H9 (cell line): ENCODE measurements at regions not wholly inside any gene's neighbourhood (a gene's known extent, or its start where the extent isn't known, plus 50 kb on each side); places are given as distances from the start of the nearest gene placed in this dataset.

ENCODE experiments used
- DNase-seq: peaks from one replicate; pipeline ENCODE4 v3.0.0-alpha.2; 2017
- H2AFZ ChIP-seq: one replicate; pipeline ENCODE4 v1.6.1; 2013; ENCODE audit warnings: mild to moderate bottlenecking, low read length, control low read depth, moderate library complexity
- H2AK5ac ChIP-seq: 2 replicates; pipeline ENCODE4 v1.6.1; 2013; ENCODE audit warnings: low read length, control low read depth, mixed read lengths; ENCODE audit not compliant: insufficient read length
- H2BK120ac ChIP-seq: one replicate; pipeline ENCODE4 v1.6.1; 2013; ENCODE audit warnings: low read depth, mild to moderate bottlenecking, low read length, control low read depth, inconsistent platforms; ENCODE audit not compliant: poor library complexity, severe bottlenecking
- H2BK12ac ChIP-seq: 2 replicates; pipeline ENCODE4 v1.6.1; 2013; ENCODE audit warnings: low read length, control low read depth, mixed read lengths, low read depth; ENCODE audit not compliant: insufficient read length
- H2BK15ac ChIP-seq: 2 replicates; pipeline ENCODE4 v1.6.1; 2013; ENCODE audit warnings: low read depth, low read length, control low read depth
- H2BK20ac ChIP-seq: one replicate; pipeline ENCODE4 v1.6.1; 2013; ENCODE audit warnings: low read depth, mild to moderate bottlenecking, low read length, control low read depth, inconsistent platforms; ENCODE audit not compliant: poor library complexity, severe bottlenecking
- H2BK5ac ChIP-seq: 2 replicates; pipeline ENCODE4 v1.6.1; 2013; ENCODE audit warnings: low read length, control low read depth, mixed read lengths; ENCODE audit not compliant: insufficient read length
- H3K14ac ChIP-seq: 2 replicates; pipeline ENCODE4 v1.6.1; 2013; ENCODE audit warnings: low read length, control low read depth; ENCODE audit not compliant: insufficient read depth
- H3K18ac ChIP-seq: 2 replicates; pipeline ENCODE4 v1.6.1; 2013; ENCODE audit warnings: low read depth, mild to moderate bottlenecking, mixed read lengths, low read length, control low read depth; ENCODE audit not compliant: insufficient read length
- H3K23ac ChIP-seq: 2 replicates; pipeline ENCODE4 v1.6.1; 2013; ENCODE audit warnings: low read length, control low read depth, mixed read lengths, low read depth; ENCODE audit not compliant: insufficient read length
- H3K23me2 ChIP-seq: 2 replicates; pipeline ENCODE4 v1.6.1; 2013; ENCODE audit warnings: low read depth, mild to moderate bottlenecking, mixed read lengths, low read length, control low read depth; ENCODE audit not compliant: insufficient read length, poor library complexity, severe bottlenecking
- H3K27ac ChIP-seq: 2 replicates; pipeline ENCODE4 v1.5.1; 2013; ENCODE audit warnings: low read length, control low read depth, mixed read lengths, low read depth; ENCODE audit not compliant: insufficient read length
- H3K27me3 ChIP-seq: 2 replicates; pipeline ENCODE4 v1.6.1; 2013; ENCODE audit warnings: low read length, control low read depth, inconsistent platforms; ENCODE audit not compliant: insufficient read depth
- H3K4ac ChIP-seq: 2 replicates; pipeline ENCODE4 v1.6.1; 2013; ENCODE audit warnings: low read depth, mild to moderate bottlenecking, control low read depth, inconsistent platforms, low read length, moderate library complexity
- H3K4me1 ChIP-seq: 2 replicates; pipeline ENCODE4 v1.6.1; 2013; ENCODE audit warnings: low read length, control low read depth, inconsistent platforms; ENCODE audit not compliant: insufficient read depth
- H3K4me2 ChIP-seq: 2 replicates; pipeline ENCODE4 v1.6.1; 2013; ENCODE audit warnings: low read length, control low read depth, mixed read lengths; ENCODE audit not compliant: insufficient read length, insufficient read depth
- H3K56ac ChIP-seq: 2 replicates; pipeline ENCODE4 v1.6.1; 2013; ENCODE audit warnings: low read depth, mild to moderate bottlenecking, mixed read lengths, low read length, control low read depth; ENCODE audit not compliant: insufficient read length
- H3K79me1 ChIP-seq: 2 replicates; pipeline ENCODE4 v1.6.1; 2013; ENCODE audit warnings: low read depth, mild to moderate bottlenecking, moderate library complexity, low read length, control low read depth, inconsistent platforms; ENCODE audit not compliant: insufficient read depth, poor library complexity, severe bottlenecking
- H3K79me2 ChIP-seq: 2 replicates; pipeline ENCODE4 v1.6.1; 2013; ENCODE audit warnings: low read length, control low read depth, inconsistent platforms; ENCODE audit not compliant: insufficient read depth
- H3K9ac ChIP-seq: 2 replicates; pipeline ENCODE4 v1.6.1; 2013; ENCODE audit warnings: low read length, control low read depth, mixed read lengths; ENCODE audit not compliant: insufficient read length; ENCODE audit errors: extremely low read depth
- H3K9me3 ChIP-seq: one replicate; pipeline ENCODE4 v1.6.1; 2013; ENCODE audit warnings: low read depth, low read length, inconsistent platforms; ENCODE audit not compliant: control insufficient read depth
- H3T11ph ChIP-seq: one replicate; pipeline ENCODE4 v1.6.1; 2013; ENCODE audit warnings: mild to moderate bottlenecking, low read length, control low read depth, inconsistent platforms
- H4K20me1 ChIP-seq: one replicate; pipeline ENCODE4 v1.6.1; 2013; ENCODE audit not compliant: control insufficient read depth, insufficient read length, insufficient read depth
- H4K5ac ChIP-seq: 2 replicates; pipeline ENCODE4 v1.6.1; 2013; ENCODE audit warnings: low read depth, mild to moderate bottlenecking, mixed read lengths, low read length, control low read depth; ENCODE audit not compliant: insufficient read length
- H4K8ac ChIP-seq: replicated peaks from 2 replicates; pipeline ENCODE4 v1.6.1; 2013; ENCODE audit warnings: low read length, control low read depth, mixed read lengths, low read depth; ENCODE audit not compliant: insufficient read length
- H4K91ac ChIP-seq: 2 replicates; pipeline ENCODE4 v1.6.1; 2013; ENCODE audit warnings: low read depth, mild to moderate bottlenecking, moderate library complexity, mixed read lengths, low read length, control low read depth; ENCODE audit not compliant: insufficient read length
- H3K27ac Mint-ChIP-seq, 3 experiments: 2 replicates in 2 of 3; 3 replicates in 1 of 3; pipeline ENCODE4 v1.8.0; 2020 to 2021; ENCODE audit warnings: mixed read lengths in 3 of 3, mild to moderate bottlenecking in 1 of 3, moderate library complexity in 1 of 3
- H3K27me3 Mint-ChIP-seq: 2 replicates; pipeline ENCODE4 v1.8.0; 2021; ENCODE audit warnings: low read depth, mild to moderate bottlenecking, moderate library complexity, mixed read lengths
- H3K36me3 Mint-ChIP-seq, 3 experiments: 2 replicates in 2 of 3; 3 replicates in 1 of 3; pipeline ENCODE4 v1.8.0; 2020 to 2021; ENCODE audit warnings: low read depth in 3 of 3, mixed read lengths in 3 of 3; ENCODE audit not compliant: insufficient read depth in 1 of 3
- H3K4me1 Mint-ChIP-seq, 2 experiments: 2 replicates each; pipeline ENCODE4 v1.8.0; 2020; ENCODE audit warnings: mixed read lengths in 2 of 2
- H3K4me3 Mint-ChIP-seq, 2 experiments: 2 replicates in 1 of 2; 3 replicates in 1 of 2; pipeline ENCODE4 v1.8.0; 2020 to 2021; ENCODE audit warnings: mild to moderate bottlenecking in 2 of 2, mixed read lengths in 2 of 2, moderate library complexity in 1 of 2
- H3K9me3 Mint-ChIP-seq, 2 experiments: 2 replicates in 1 of 2; 3 replicates in 1 of 2; pipeline ENCODE4 v1.8.0; 2020; ENCODE audit warnings: mild to moderate bottlenecking in 2 of 2, mixed read lengths in 2 of 2, moderate library complexity in 1 of 2
- CTCF ChIP-seq: fragments of 200-600 bp; sonication (generic); conservative IDR thresholded peaks from 3 replicates; pipeline ENCODE4 v1.8.0; 2021; ENCODE audit warnings: antibody characterized with exemption, mild to moderate bottlenecking
- WGBS: extraction: QIAGEN DNeasy Blood & Tissue Kit; methylation state at CpG from one replicate; pipeline ENCODE4 v1.1.7; 2013; ENCODE audit warnings: missing lambda C conversion rate, low lambda C conversion rate, mixed read lengths; ENCODE audit not compliant: insufficient read length; ENCODE audit errors: extremely low coverage; 5-methylcytosine and 5-hydroxymethylcytosine counted together

GRCh38 chr9:676780-677438 lies 164.6 kb upstream of the DMRT1 start:
- no peaks in the 10 kb centered on the region for H3K23me2 ChIP-seq
- H2BK12ac ChIP-seq = no peak overlapping the region
- Mint-ChIP-seq H3K4me1 (peaks cover 36 to 40% of the 10 kb centered on the region in 2 experiments), H3K27me3 (no peaks in the 10 kb centered on the region), H3K9me3 (no peaks in the 10 kb centered on the region), H3K4me3 (no peak overlapping the region), H3K27ac (no peak overlapping the region), H3K36me3 (no peaks in the 10 kb centered on the region; a peak in 1 of 7 replicates)
- no CpG with 5 or more reads among the region's 3 CpGs for WGBS
- H3K4ac ChIP-seq = no peak overlapping the region
- DNase-seq = no peak
- no peak for TF ChIP-seq CTCF
- no peak overlapping the region for H3K27ac ChIP-seq
- no peak overlapping the region for H4K5ac ChIP-seq
- no peak overlapping the region for H2AK5ac ChIP-seq
- H3K79me2 ChIP-seq = no peaks in the 10 kb centered on the region
- H2BK120ac ChIP-seq = no peak overlapping the region
- H2BK15ac ChIP-seq = no peak overlapping the region
- no peak overlapping the region for H2BK5ac ChIP-seq
- H3K4me1 ChIP-seq = peaks cover 4% of the 10 kb centered on the region; the same call in 1 of the 2 replicates
- H3K56ac ChIP-seq = no peak overlapping the region
- no peak overlapping the region for H4K8ac ChIP-seq
- H3K9me3 ChIP-seq = no peaks in the 10 kb centered on the region
- no peak overlapping the region for H4K91ac ChIP-seq
- H2BK20ac ChIP-seq = no peak overlapping the region
- no peak overlapping the region for H3K18ac ChIP-seq
- no peaks in the 10 kb centered on the region for H3K27me3 ChIP-seq
- no peaks in the 10 kb centered on the region for H4K20me1 ChIP-seq
- H3K9ac ChIP-seq = no peak overlapping the region
- H3K4me2 ChIP-seq = no peak overlapping the region
- no peaks in the 10 kb centered on the region for H3K79me1 ChIP-seq
- no peak overlapping the region for H3K14ac ChIP-seq
- H2AFZ ChIP-seq = no peak overlapping the region
- H3T11ph ChIP-seq = no peak overlapping the region
- H3K23ac ChIP-seq = no peak overlapping the region
